HG02610 (cell line): ENCODE measurements at regions not wholly inside any gene's neighbourhood (a gene's known extent, or its start where the extent isn't known, plus 50 kb on each side); places are given as distances from the start of the nearest gene placed in this dataset.
"Not testable (repeated sequence)": the region's sequence is repeated elsewhere in the genome, so short reads cannot be mapped to it uniquely, and the experiment has no call there.

Source experiments
- ATAC-seq: cut with Tn5 transposase; IDR thresholded peaks from one replicate; pipeline ENCODE4 v1.9.1; 2021; ENCODE audit warnings: mild to moderate bottlenecking, moderate library complexity; ENCODE audit not compliant: unreplicated experiment

DNA sequence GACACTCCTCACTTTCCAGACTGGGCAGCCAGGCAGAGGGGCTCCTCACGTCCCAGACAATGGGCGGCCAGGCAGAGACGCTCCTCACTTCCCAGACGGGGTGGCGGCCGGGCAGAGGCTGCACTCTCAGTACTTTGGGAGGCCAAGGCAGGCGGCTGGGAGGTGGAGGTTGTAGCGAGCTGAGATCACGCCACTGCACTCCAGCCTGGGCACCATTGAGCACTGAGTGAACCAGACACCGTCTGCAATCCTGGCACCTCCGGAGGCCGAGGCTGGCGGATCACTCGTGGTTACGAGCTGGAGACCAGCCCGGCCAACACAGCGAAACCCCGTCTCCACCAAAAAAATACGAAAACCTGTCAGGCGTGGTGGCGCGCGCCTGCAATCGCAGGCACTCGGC is 134.1 kb upstream of the BOD1L1 start:
- not testable (repeated sequence) for ATAC-seq

DNA sequence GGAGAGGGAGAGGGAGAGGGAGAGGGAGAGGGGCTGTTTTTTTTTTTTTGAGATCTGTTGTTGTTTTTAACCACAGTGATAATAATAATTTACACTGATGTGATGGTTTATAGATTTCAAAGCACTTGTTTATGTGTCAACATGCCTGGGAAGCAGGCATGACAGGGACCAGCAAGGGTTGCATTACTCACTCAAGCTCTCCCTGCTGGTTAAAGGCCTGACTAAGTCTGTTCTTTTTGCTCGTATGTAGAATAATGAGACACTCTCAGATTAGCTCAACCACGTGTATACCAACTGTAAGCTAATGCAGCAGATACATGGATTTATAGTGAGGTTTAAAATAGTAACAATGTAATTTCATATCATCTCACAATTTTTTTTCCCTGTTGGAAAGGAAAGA is 134.6 kb upstream of the BOD1L1 start:
- ATAC-seq, result no peak

GRCh38 chr4:13763707-13764106 is 136.2 kb upstream of the BOD1L1 start:
- ATAC-seq, result no peak

DNA sequence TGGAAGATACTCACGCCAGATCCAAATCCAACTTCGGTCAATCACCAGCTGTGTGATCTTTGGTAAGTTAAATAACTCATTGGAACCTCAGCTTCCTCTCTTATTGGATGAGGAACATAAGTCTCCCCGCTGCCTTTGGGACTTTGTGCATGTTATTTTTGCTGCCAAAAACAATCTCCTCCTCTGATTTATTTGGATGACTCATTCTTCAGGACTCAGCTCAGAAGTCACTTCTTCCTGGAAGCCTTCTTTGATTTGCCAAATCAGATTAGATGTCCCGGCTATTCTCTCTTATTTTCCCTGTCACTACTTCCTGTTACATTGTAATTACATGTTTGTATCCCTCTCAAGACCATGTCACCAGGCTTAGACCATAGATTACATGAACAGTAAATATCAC is 138.0 kb upstream of the BOD1L1 start:
- no peak for ATAC-seq

DNA sequence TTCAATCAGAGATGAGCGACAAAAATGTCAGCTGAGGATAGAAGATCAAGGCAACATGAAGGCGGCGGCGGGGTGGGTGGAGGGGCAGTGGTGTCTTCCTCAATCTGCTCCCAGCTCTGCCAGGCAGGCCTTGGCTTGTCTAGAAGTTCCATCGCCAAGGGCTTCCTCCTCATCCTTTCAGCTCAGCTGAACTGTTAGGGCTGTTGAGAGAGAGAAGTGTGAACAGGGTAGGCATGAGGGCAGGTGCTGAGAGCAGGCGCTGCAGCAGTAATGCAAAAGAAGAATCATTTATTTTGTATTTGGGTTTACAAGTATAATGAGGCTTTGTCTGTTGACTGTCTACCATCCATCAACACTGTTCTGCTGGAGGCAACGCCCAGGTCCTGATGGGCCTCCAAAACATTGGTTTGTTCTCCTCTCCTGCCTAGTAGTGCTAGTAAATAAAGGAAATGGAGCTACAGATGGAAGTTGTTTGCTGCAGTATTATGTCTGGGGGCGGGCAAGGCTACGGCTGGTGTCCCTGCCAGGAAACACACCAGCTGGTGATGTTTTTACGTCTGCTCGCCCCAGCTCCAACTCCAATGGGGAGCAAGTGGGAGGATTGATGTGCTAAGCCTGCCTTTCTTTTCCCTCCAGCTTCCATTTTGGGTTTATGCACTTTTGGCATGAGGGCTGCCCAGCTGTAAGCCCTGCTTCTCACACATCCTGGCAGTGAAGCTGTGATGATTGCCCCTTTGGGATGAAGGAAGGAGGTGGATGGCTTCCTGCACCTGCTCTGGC is 139.4 kb upstream of the BOD1L1 start:
- ATAC-seq, result no peak

- ATAC-seq, result no peak
Measured at GRCh38 chr4:13777341-13777740, 149.8 kb upstream of the BOD1L1 start.

GRCh38 chr4:13778367-13778766 is 150.8 kb upstream of the BOD1L1 start:
- no peak for ATAC-seq

GRCh38 chr4:13782231-13782630 is 154.7 kb upstream of the BOD1L1 start:
- no peak for ATAC-seq

DNA sequence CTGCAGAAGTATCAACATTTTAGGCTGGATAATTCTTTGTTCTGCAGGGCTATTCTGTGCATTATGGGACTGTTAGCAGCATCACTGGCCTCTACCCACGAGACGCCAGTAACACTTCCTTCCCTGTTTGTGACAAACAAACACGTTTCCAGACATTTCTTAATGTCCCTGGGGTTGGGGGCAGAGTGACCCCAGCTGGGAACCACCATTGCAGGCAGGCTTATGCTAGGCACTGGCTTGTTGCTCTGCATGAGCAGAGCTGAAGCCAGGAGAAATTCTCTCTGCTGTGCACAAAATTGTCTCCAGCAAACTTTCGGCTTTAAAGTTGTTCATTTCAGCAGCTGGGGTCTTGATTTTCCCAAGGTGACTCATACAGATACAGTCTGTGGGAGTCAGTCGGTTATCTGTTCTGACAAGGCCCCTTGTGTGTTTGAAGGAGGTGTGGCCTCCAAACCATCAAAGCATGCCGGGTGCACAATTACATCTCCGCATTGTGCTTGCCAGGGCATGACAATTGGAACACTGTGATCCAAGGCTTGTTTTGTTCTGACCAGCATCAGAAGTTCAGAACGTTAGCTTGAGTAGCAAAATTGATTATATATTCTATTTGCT is 156.4 kb upstream of the BOD1L1 start:
- no peak for ATAC-seq

DNA sequence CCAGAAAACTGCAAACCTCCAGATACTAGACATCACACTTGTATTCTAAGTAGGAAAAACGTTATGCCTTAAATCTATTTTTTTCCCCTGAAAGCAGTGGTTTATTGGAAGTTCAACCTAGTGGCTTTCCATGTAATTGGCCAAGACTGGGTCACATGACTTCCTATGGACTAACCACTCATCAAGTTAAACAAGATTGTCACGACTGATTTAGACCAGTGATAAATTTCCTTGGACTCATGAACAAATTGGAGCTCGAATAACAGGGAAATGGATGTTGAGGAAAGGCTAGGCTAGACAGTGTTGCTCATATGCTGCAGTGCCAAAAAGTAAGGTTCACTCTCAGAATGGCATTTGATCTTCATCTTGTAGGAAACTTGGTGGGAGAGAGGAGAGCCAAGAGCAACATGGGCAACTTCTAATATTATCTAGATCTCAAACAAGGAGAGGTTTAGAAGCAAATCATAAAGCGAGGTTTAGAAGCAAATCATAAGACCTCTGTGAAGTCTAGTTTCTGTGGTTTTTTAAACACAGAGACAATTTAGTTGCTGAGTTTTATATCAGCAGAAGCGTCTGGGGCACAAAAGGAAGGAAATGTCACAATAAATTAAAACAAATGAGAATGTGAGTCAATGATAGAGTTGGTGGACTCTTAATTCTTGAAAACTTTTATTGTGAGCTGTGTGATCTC is 165.6 kb upstream of the BOD1L1 start:
- no peak for ATAC-seq

DNA sequence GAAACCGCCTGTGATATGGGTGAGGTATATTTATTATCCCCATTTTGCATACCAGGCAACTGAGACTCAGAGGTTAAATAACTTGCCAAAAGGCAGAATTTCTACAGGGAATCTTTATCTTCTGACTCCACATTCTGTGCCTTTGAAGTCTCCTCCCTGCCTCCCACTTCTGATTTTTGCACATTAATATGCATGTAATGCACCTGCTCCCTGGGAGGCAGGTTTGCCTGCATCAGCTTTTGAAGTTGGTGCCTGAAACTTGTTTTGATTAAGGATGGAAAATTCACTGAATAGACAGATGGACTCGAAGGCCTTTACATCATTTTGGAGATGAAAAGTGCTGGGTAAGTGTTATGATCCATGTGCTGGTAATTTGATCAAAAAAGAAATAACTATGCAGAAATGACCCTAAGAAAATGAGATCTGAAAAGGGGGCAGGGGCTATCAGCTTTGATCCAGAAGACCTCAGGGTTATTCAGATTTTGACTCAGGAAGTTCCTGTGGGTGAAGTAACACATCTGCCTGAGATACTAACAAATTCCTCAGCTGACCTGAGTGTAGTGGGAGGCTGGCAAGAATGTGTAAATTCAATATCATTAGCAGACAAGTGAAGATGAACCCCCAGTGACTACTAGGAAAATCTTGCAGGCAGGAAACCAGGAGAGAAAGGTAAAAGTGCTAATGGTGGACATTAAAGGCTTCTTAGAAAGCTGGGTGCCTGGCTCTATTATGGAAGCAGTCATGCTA is 167.5 kb upstream of the BOD1L1 start:
- ATAC-seq, result no peak

- ATAC-seq, result no peak
Measured at GRCh38 chr4:13797061-13797460, 169.5 kb upstream of the BOD1L1 start.

GRCh38 chr4:13815231-13815630 is 187.7 kb upstream of the BOD1L1 start:
- no peak for ATAC-seq

DNA sequence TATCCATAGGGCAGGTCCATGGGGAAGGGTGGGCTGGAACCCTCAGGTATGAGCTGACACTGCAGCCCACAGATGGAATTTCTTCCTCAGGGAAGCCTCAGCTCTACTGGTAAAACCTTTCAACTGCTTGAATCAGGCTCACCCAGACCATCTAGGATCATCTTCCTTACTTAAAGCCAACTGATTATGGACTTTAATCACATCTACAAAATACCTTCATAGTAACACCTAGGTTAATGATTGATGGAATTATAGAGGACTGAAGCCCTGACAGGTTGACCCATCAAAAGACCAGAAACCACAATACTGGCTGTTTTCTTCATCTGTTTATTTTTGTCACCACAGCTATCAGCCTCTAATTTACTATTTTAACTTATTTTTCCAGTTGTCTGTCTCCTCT is 188.9 kb upstream of the BOD1L1 start:
- ATAC-seq, result no peak

GRCh38 chr4:13821522-13821921 is 194.0 kb upstream of the BOD1L1 start:
- ATAC-seq, result no peak

DNA sequence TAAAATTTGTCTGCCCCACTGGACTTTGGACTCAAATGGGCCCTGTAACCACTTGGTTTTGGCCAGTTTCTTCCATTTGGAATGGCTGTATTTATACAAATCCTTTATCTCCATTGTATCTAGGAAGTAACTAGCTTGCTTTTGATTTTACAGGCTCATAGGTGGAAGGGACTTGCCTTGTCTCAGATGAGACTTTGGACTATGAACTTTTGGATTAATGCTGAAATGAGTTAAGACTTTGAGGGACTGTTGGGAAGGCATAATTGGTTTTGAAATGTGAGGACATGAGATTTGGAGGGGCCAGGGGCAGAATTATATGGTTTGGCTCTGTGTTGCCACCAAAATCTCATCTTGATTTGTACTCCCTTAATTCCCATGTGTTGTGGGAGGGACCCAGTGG is 198.3 kb upstream of the BOD1L1 start:
- ATAC-seq, result not testable (repeated sequence)

DNA sequence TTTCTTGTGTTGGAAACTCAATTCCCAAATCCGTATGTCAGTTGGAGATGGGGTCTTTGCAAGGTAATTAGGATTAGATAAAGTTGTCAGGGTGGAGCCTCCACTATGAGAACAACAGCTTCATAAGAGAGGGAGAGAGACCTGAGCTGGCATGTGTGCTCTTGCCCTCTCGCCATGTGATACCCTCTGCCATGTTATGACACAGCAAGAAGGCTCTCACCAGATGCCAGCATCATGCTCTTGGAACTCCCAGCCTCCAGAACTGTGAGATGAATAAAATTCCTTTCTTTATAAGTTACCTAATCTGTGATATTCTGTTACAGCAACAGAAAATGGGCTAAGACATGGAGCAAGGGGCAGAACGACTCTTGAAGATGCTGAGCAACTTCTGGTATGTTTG is 201.9 kb upstream of the BOD1L1 start:
- ATAC-seq, result no peak

DNA sequence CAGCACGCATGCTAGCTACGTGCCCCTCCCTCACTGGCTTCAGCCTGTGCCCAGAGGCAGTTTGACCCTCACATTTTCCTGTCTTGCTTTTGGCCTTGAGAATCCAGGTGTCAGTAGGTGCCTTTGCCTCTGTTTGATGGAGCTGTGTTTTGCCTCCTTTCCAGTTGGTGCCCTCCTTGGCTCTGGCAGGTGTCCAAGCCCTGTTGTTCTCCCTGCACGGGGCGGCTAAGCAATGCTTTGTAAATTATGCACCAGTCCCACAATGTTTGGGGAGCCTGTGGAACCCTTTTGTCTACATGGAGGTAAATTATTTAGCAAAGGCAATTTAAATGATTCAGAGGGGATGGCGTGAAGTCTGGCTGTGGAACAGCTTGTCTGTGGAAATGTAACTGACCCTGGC is 202.9 kb upstream of the BOD1L1 start:
- ATAC-seq, result no peak

DNA sequence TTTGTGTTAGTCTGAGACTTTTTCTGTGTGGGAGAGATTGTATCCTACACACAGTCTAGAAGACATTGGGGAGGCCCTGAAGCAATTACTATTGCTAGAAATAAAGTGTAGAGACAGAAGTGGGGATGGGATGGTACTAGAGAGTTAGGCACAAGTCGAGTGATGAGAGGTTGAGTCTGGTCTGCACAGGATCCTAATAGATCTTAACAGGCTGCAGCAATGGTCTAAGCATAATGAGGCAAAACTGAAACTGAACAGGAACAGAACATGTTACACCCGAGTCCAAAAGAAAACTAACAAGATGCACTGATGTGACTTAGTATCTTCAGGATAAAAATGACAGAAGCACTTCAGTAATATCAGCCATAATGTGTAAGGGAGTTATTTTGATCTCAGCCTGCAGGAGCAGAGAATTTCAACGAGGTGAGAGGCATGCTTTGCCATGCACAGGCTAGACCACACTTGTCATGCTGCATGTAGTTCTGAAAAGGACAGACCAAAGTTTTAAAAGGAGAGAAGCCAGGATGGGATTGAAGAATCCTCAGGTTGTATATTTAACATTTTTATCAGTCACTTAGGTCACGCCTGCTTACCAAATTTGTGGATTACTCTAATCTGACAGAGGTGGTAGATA is 205.8 kb upstream of the BOD1L1 start:
- ATAC-seq, result no peak

- ATAC-seq, result no peak
Measured at GRCh38 chr4:13836946-13837912, 209.7 kb upstream of the BOD1L1 start.
